OCI-LY7 (cell line): ENCODE measurements at regions not wholly inside any gene's neighbourhood (a gene's known extent, or its start where the extent isn't known, plus 50 kb on each side); places are given as distances from the start of the nearest gene placed in this dataset.

ENCODE experiments used
- BruUV-seq: library from RNA; stranded (reverse); fragments of 400-500 nt; replicated peaks from 2 replicates; lab custom pipeline; 2021; lab: Mats Ljungman, UMichigan
- CTCF ChIA-PET: fragments of 300-600 bp; sonication (Branson Sonifier 250); formaldehyde crosslinking; loops from one replicate; lab custom pipeline; 2022; ENCODE audit warnings: antibody characterized with exemption; ENCODE audit not compliant: unreplicated experiment; lab: Charles Lee
- POLR2A ChIA-PET: fragments of 300-600 bp; sonication (Branson Sonifier 250); formaldehyde crosslinking; loops from one replicate; lab custom pipeline; 2022; ENCODE audit warnings: antibody characterized with exemption; lab: Charles Lee
- DNase-seq: peaks from one replicate; pipeline ENCODE4 v3.0.0-alpha.2; 2015; ENCODE audit warnings: low spot score
- H2AFZ ChIP-seq: fragments of 200-600 bp; sonication (generic), shearing (Covaris generic); 2 replicates; pipeline ENCODE4 v1.6.1; 2014; ENCODE audit warnings: mild to moderate bottlenecking, antibody characterized with exemption, low read length, moderate library complexity
- H3K27ac ChIP-seq: fragments of 200-600 bp; sonication (generic); 2 replicates; pipeline ENCODE4 v1.5.1; 2014; ENCODE audit warnings: mixed run types, low read depth, mild to moderate bottlenecking, moderate library complexity, low read length, inconsistent platforms; ENCODE audit not compliant: poor library complexity, severe bottlenecking
- H3K36me3 ChIP-seq: fragments of 200-600 bp; sonication (generic); 2 replicates; pipeline ENCODE4 v1.6.1; 2014; ENCODE audit warnings: mild to moderate bottlenecking, antibody characterized with exemption, low read length, moderate library complexity, mixed read lengths; ENCODE audit not compliant: insufficient read depth
- H3K4me1 ChIP-seq: fragments of 200-600 bp; sonication (generic); 2 replicates; pipeline ENCODE4 v1.5.1; 2014; ENCODE audit warnings: mild to moderate bottlenecking, low read length; ENCODE audit not compliant: insufficient read depth, poor library complexity, severe bottlenecking
- H3K4me2 ChIP-seq: fragments of 200-600 bp; sonication (generic); 2 replicates; pipeline ENCODE4 v1.6.1; 2014; ENCODE audit warnings: mild to moderate bottlenecking, low read length
- H3K4me3 ChIP-seq: fragments of 200-600 bp; sonication (generic); 2 replicates; pipeline ENCODE4 v1.5.1; 2014; ENCODE audit warnings: mild to moderate bottlenecking, low read depth, low read length; ENCODE audit not compliant: poor library complexity, severe bottlenecking
- H3K79me2 ChIP-seq: fragments of 200-600 bp; sonication (generic); 2 replicates; pipeline ENCODE4 v1.6.1; 2016; ENCODE audit warnings: low read depth, mild to moderate bottlenecking, low read length, moderate library complexity, mixed read lengths; ENCODE audit not compliant: insufficient read depth
- H3K9me2 ChIP-seq: fragments of 200-600 bp; sonication (generic); 2 replicates; pipeline ENCODE4 v1.6.1; 2016; ENCODE audit warnings: mild to moderate bottlenecking, low read length, mixed read lengths; ENCODE audit not compliant: insufficient read depth
- H3K9me3 ChIP-seq: fragments of 200-600 bp; sonication (generic); 2 replicates; pipeline ENCODE4 v1.6.1; 2014; ENCODE audit warnings: mild to moderate bottlenecking, mixed run types, low read length, mixed read lengths
- H4K20me1 ChIP-seq: fragments of 200-600 bp; sonication (generic); 2 replicates; pipeline ENCODE4 v1.6.1; 2014; ENCODE audit warnings: mild to moderate bottlenecking, antibody characterized with exemption, low read length, moderate library complexity, mixed read lengths; ENCODE audit not compliant: insufficient read depth
- CTCF ChIP-seq: fragments of 200-600 bp; sonication (generic); conservative IDR thresholded peaks from 2 replicates; pipeline ENCODE4 v1.5.1; 2014; ENCODE audit warnings: mild to moderate bottlenecking, antibody characterized with exemption, low read length, moderate library complexity, mixed read lengths
- EZH2phosphoT487 ChIP-seq: fragments of 200-600 bp; sonication (generic); IDR thresholded peaks from 2 replicates; pipeline ENCODE4 v1.6.1; 2018; ENCODE audit warnings: low read depth, borderline replicate concordance, mild to moderate bottlenecking, mixed run types, antibody characterized with exemption, low read length, moderate library complexity, mixed read lengths
- intact Hi-C: fragments of 100-400 bp; cut with micrococcal nuclease; formaldehyde crosslinking; loops from one replicate; pipeline ENCODE4 v1.10.0; 2022; ENCODE audit not compliant: unreplicated experiment

- Histone ChIP-seq H3K4me3 (no peak overlapping the region), H4K20me1 (no peaks in the 10 kb centered on the region), H3K27ac (no peak overlapping the region), H3K4me2 (no peak overlapping the region), H3K36me3 (no peaks in the 10 kb centered on the region), H3K4me1 (no peaks in the 10 kb centered on the region), H3K79me2 (no peaks in the 10 kb centered on the region), H3K9me2 (no peaks in the 10 kb centered on the region), H2AFZ (no peak overlapping the region), H3K9me3 (no peaks in the 10 kb centered on the region)
- ChIA-PET POLR2A (no interaction called here), CTCF (no interaction called here)
- no peak for DNase-seq
- no TSS peak for BruUV-seq
- TF ChIP-seq EZH2phosphoT487 = no peak
- TF ChIP-seq CTCF = no peak
- intact Hi-C loops = no loop called here
Observed at GRCh38 chr3:13706451-13706850, 157.5 kb downstream of the FBLN2 start.

- H3K27ac ChIP-seq = no peak overlapping the region
- no peak for TF ChIP-seq CTCF
- TF ChIP-seq EZH2phosphoT487 = no peak
- no peaks in the 10 kb centered on the region for H3K9me3 ChIP-seq
- intact Hi-C loops = no loop called here
- BruUV-seq = no TSS peak
- DNase-seq = no peak
- H3K4me1 ChIP-seq = no peaks in the 10 kb centered on the region
- H3K4me3 ChIP-seq = no peak overlapping the region
- no peak overlapping the region for H2AFZ ChIP-seq
- ChIA-PET CTCF (no interaction called here), POLR2A (no interaction called here)
- no peaks in the 10 kb centered on the region for H3K79me2 ChIP-seq
- no peaks in the 10 kb centered on the region for H4K20me1 ChIP-seq
- H3K36me3 ChIP-seq = no peaks in the 10 kb centered on the region
- H3K9me2 ChIP-seq = no peaks in the 10 kb centered on the region
- no peak overlapping the region for H3K4me2 ChIP-seq
Observed at GRCh38 chr3:13705702-13706280, 156.9 kb downstream of the FBLN2 start.

DNA sequence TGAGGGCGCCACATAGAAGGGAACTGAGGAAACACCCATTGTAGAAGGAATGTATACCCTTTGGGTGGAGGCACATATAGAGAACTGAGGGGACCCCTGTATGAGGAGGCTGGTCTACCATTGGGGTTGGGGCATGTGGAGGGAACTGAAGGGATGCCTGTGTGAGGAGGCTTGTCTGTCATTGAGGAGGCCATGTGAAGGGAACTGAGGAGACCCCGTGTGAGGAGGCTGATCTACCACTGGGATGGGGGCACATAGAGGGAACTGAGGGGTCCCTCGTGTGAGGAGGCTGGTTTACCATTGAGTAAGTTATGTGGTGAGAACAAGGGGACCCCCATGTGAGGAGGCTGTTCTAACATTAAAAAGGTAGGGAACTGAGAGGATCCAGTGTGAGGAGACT lies 156.1 kb downstream of the FBLN2 start:
- intact Hi-C loops = no loop called here
- no peaks in the 10 kb centered on the region for H3K9me3 ChIP-seq

More for the DNA sequence above, 156.1 kb downstream of the FBLN2 start:
- TF ChIP-seq CTCF (no peak), EZH2phosphoT487 (no peak)
- no peaks in the 10 kb centered on the region for H3K4me1 ChIP-seq
- no peak overlapping the region for H3K4me3 ChIP-seq
- CTCF ChIA-PET = no interaction called here
- POLR2A ChIA-PET = no interaction called here
- H3K36me3 ChIP-seq = no peaks in the 10 kb centered on the region
- no peak overlapping the region for H2AFZ ChIP-seq
- no peak overlapping the region for H3K4me2 ChIP-seq
- no TSS peak for BruUV-seq
- no peaks in the 10 kb centered on the region for H3K9me2 ChIP-seq
- no peak for DNase-seq
- no peak overlapping the region for H3K27ac ChIP-seq
- H4K20me1 ChIP-seq = no peaks in the 10 kb centered on the region
- H3K79me2 ChIP-seq = no peaks in the 10 kb centered on the region
